H1 (cell line): ENCODE measurements at regions not wholly inside any gene's neighbourhood (a gene's known extent, or its start where the extent isn't known, plus 50 kb on each side); places are given as distances from the start of the nearest gene placed in this dataset.

Experiments
- CTCF ChIA-PET: fragments of 300-600 bp; sonication (Branson Sonifier 250); formaldehyde crosslinking; loops from one replicate; lab custom pipeline; 2021; ENCODE audit not compliant: partially characterized antibody; lab: Charles Lee
- POLR2A ChIA-PET: fragments of 300-600 bp; sonication (Branson Sonifier 250); formaldehyde crosslinking; loops from one replicate; lab custom pipeline; 2021; ENCODE audit warnings: inconsistent platforms; ENCODE audit not compliant: partially characterized antibody; lab: Charles Lee
- DNase-seq, 2 experiments: peaks; one replicate each; pipeline versions ENCODE4 v3.0.0 to v3.0.0-alpha.2; 2010 to 2022; ENCODE audit warnings: low spot score in 2 of 2, low read depth in 1 of 2, mixed read lengths in 1 of 2
- FAIRE-seq: peaks from 2 replicates; lab custom pipeline; 2011; peaks lifted over from hg19 to GRCh38; lab: Jason Lieb, UNC
- H2AFZ ChIP-seq: 2 replicates; pipeline ENCODE4 v1.8.1; 2012; ENCODE audit warnings: low read length, inconsistent platforms
- H2AK5ac ChIP-seq: 2 replicates; pipeline ENCODE4 v1.6.1; 2013; ENCODE audit warnings: low read depth, low read length
- H2BK120ac ChIP-seq: replicated peaks from 2 replicates; pipeline ENCODE3; 2013; ENCODE audit warnings: low read depth, low read length, inconsistent platforms
- H2BK12ac ChIP-seq: 2 replicates; pipeline ENCODE4 v1.6.1; 2013; ENCODE audit warnings: low read depth, low read length
- H2BK15ac ChIP-seq: 2 replicates; pipeline ENCODE4 v1.6.1; 2013; ENCODE audit warnings: low read length
- H2BK20ac ChIP-seq: 2 replicates; pipeline ENCODE4 v1.6.1; 2013; ENCODE audit warnings: low read length
- H2BK5ac ChIP-seq: 2 replicates; pipeline ENCODE4 v1.6.1; 2013; ENCODE audit warnings: low read depth, low read length
- H3K14ac ChIP-seq: 2 replicates; pipeline ENCODE4 v1.6.1; 2013; ENCODE audit warnings: inconsistent platforms; ENCODE audit not compliant: insufficient read length
- H3K18ac ChIP-seq: 2 replicates; pipeline ENCODE4 v1.6.1; 2013; ENCODE audit warnings: low read length; ENCODE audit errors: extremely low read depth
- H3K23ac ChIP-seq: 2 replicates; pipeline ENCODE4 v1.6.1; 2013; ENCODE audit warnings: inconsistent platforms; ENCODE audit not compliant: insufficient read length
- H3K23me2 ChIP-seq: 2 replicates; pipeline ENCODE4 v1.6.1; 2013; ENCODE audit warnings: low read depth, low read length
- H3K27ac ChIP-seq: 2 replicates; pipeline ENCODE4 v1.6.1; 2011; ENCODE audit warnings: low read depth, low read length, inconsistent platforms
- H3K27me3 ChIP-seq, 4 experiments: replicated peaks in 1 of 4; 1 replicate in 1 of 4; 2 replicates in 3 of 4; pipeline versions ENCODE4 v1.6.1 to v1.8.1; 2011 to 2013; ENCODE audit warnings: low read length in 3 of 4, mild to moderate bottlenecking in 3 of 4, inconsistent platforms in 2 of 4, mixed read lengths in 2 of 4, moderate library complexity in 1 of 4; ENCODE audit not compliant: control insufficient read depth in 3 of 4, insufficient read depth in 3 of 4; ENCODE audit errors: extremely low read depth in 1 of 4
- H3K36me3 ChIP-seq, 4 experiments: 2 replicates each; pipeline versions ENCODE4 v1.6.1 to v1.8.1; 2011 to 2013; ENCODE audit warnings: mild to moderate bottlenecking in 4 of 4, low read length in 3 of 4, moderate library complexity in 2 of 4, control low read depth in 1 of 4, inconsistent platforms in 1 of 4; ENCODE audit not compliant: insufficient read depth in 4 of 4, control insufficient read depth in 2 of 4
- H3K4ac ChIP-seq: replicated peaks from 2 replicates; pipeline ENCODE3; 2013; ENCODE audit warnings: low read length, low read depth, mixed read lengths, inconsistent platforms; ENCODE audit not compliant: insufficient read length
- H3K4me1 ChIP-seq, 4 experiments: replicated peaks in 1 of 4; 1 replicate in 1 of 4; 2 replicates in 3 of 4; pipeline versions ENCODE4 v1.6.1 to v1.8.1; 2011 to 2013; ENCODE audit warnings: low read length in 3 of 4, inconsistent platforms in 2 of 4, mixed read lengths in 1 of 4; ENCODE audit not compliant: insufficient read depth in 4 of 4, control insufficient read depth in 3 of 4
- H3K4me2 ChIP-seq, 2 experiments: 2 replicates each; pipeline versions ENCODE4 v1.6.1 to v1.8.1; 2011 to 2013; ENCODE audit warnings: low read depth in 2 of 2, low read length in 2 of 2, control low read depth in 1 of 2, inconsistent platforms in 1 of 2, mild to moderate bottlenecking in 1 of 2; ENCODE audit not compliant: insufficient read depth in 1 of 2
- H3K4me3 ChIP-seq, 4 experiments: fragments of 200-600, 300-600 bp in 1 of 4; sonication (generic), shearing (Covaris generic), sonication (Bioruptor Twin) in 1 of 4; 2 replicates each; pipeline versions ENCODE4 v1.5.1 to v1.8.1; 2011 to 2016; ENCODE audit warnings: low read length in 4 of 4, low read depth in 3 of 4, control low read depth in 2 of 4, inconsistent platforms in 2 of 4, mild to moderate bottlenecking in 2 of 4, mixed read lengths in 1 of 4, moderate library complexity in 1 of 4; ENCODE audit not compliant: insufficient read depth in 2 of 4; ENCODE audit errors: extremely low read depth in 1 of 4
- H3K56ac ChIP-seq: replicated peaks from 2 replicates; pipeline ENCODE3; 2013; ENCODE audit warnings: low read depth, mild to moderate bottlenecking, mixed read lengths, low read length, inconsistent platforms; ENCODE audit not compliant: insufficient read length
- H3K79me1 ChIP-seq: 2 replicates; pipeline ENCODE4 v1.6.1; 2013; ENCODE audit warnings: low read depth, low read length, control low read depth
- H3K79me2 ChIP-seq, 2 experiments: 2 replicates each; pipeline versions ENCODE4 v1.6.1 to v1.8.1; 2012 to 2013; ENCODE audit warnings: low read length in 2 of 2, mild to moderate bottlenecking in 2 of 2, inconsistent platforms in 1 of 2; ENCODE audit not compliant: insufficient read depth in 2 of 2, control insufficient read depth in 1 of 2
- H3K9ac ChIP-seq, 4 experiments: replicated peaks in 1 of 4; 1 replicate in 1 of 4; 2 replicates in 3 of 4; pipeline versions ENCODE4 v1.6.1 to v1.8.1; 2011 to 2013; ENCODE audit warnings: low read depth in 3 of 4, low read length in 3 of 4, control low read depth in 2 of 4, mild to moderate bottlenecking in 2 of 4, moderate library complexity in 2 of 4, inconsistent platforms in 1 of 4; ENCODE audit errors: extremely low read depth in 1 of 4
- H3K9me3 ChIP-seq, 2 experiments: 2 replicates each; pipeline versions ENCODE4 v1.6.1 to v1.8.1; 2012 to 2013; ENCODE audit warnings: mild to moderate bottlenecking in 2 of 2, moderate library complexity in 2 of 2, control low read depth in 1 of 2, inconsistent platforms in 1 of 2, low read depth in 1 of 2, low read length in 1 of 2, mixed read lengths in 1 of 2; ENCODE audit not compliant: insufficient read depth in 2 of 2
- H4K20me1 ChIP-seq, 2 experiments: replicated peaks in 1 of 2; 2 replicates each; pipeline versions ENCODE3 to v1.8.1; 2011 to 2013; ENCODE audit warnings: inconsistent platforms in 2 of 2, low read length in 2 of 2, mild to moderate bottlenecking in 1 of 2; ENCODE audit not compliant: insufficient read depth in 2 of 2, control insufficient read depth in 1 of 2
- H4K5ac ChIP-seq: 2 replicates; pipeline ENCODE4 v1.6.1; 2013; ENCODE audit warnings: low read length, low read depth, mixed read lengths, inconsistent platforms; ENCODE audit not compliant: insufficient read length
- H4K8ac ChIP-seq: 2 replicates; pipeline ENCODE4 v1.8.0; 2013; ENCODE audit warnings: mild to moderate bottlenecking, moderate library complexity, low read length, inconsistent platforms; ENCODE audit not compliant: insufficient read depth; ENCODE audit errors: extremely low read depth
- H4K91ac ChIP-seq: replicated peaks from 2 replicates; pipeline ENCODE3; 2013; ENCODE audit warnings: low read length, mixed read lengths, inconsistent platforms; ENCODE audit not compliant: insufficient read length
- CTCF ChIP-seq, 3 experiments: IDR thresholded peaks; 1 replicate in 2 of 3; 2 replicates in 1 of 3; pipeline versions ENCODE4 v1.5.1 to v1.6.1; 2011; ENCODE audit warnings: low read length in 3 of 3, mild to moderate bottlenecking in 3 of 3, inconsistent platforms in 2 of 3, low read depth in 1 of 3, moderate library complexity in 1 of 3; ENCODE audit not compliant: insufficient read depth in 1 of 3; ENCODE audit errors: control extremely low read depth in 1 of 3
- SUZ12 ChIP-seq: fragments of 200-600 bp; sonication (generic); IDR thresholded peaks from 2 replicates; pipeline ENCODE4 v1.6.1; 2012; ENCODE audit warnings: mild to moderate bottlenecking, inconsistent platforms, low read length, moderate library complexity, mixed read lengths

- Histone ChIP-seq H3K36me3 (no peaks in the 10 kb centered on the region), H3K79me1 (no peaks in the 10 kb centered on the region), H4K20me1 (no peaks in the 10 kb centered on the region), H4K5ac (no peak overlapping the region)
- TF ChIP-seq CTCF (IDR thresholded peaks at IDR 0.05; ENCODE audit: control extremely low read depth in 1 of 3, insufficient read depth in 1 of 3, low read depth in 1 of 3, low read length in 3 of 3) (no peak), SUZ12 (no peak)
- TF ChIP-seq, all 59 proteins: peak for 0
- Histone ChIP-seq H4K8ac (no peak overlapping the region), H3K23ac (no peak overlapping the region), H2BK12ac (no peak overlapping the region), H2AK5ac (no peak overlapping the region), H3K9ac (no peak overlapping the region), H2BK120ac (no peak overlapping the region), H2BK20ac (no peak overlapping the region), H3K23me2 (no peaks in the 10 kb centered on the region), H3K14ac (no peak overlapping the region), H2BK15ac (no peak overlapping the region), H3K9me3 (no peaks in the 10 kb centered on the region), H3K4me3 (no peak overlapping the region), H2AFZ (no peak overlapping the region), H3K4me1 (no peaks in the 10 kb centered on the region), H4K91ac (no peak overlapping the region), H3K4ac (no peak overlapping the region), H3K27me3 (no peaks in the 10 kb centered on the region), H2BK5ac (no peak overlapping the region), H3K56ac (no peak overlapping the region), H3K79me2 (no peaks in the 10 kb centered on the region), H3K4me2 (no peak overlapping the region), H3K27ac (no peak overlapping the region), H3K18ac (no peak overlapping the region)
- FAIRE-seq: no peak
- CTCF ChIA-PET: no interaction called here
- POLR2A ChIA-PET: no interaction called here
- DNase-seq: no peak
Observed at GRCh38 chr5:105970919-105971318, 1699.8 kb downstream of the EFNA5 start.
